WERI-Rb-1 (cell line): ENCODE measurements at regions not wholly inside any gene's neighbourhood (a gene's known extent, or its start where the extent isn't known, plus 50 kb on each side); places are given as distances from the start of the nearest gene placed in this dataset.

ENCODE experiments used
- DNase-seq: peaks from one replicate; pipeline ENCODE4 v3.0.0-alpha.2; 2020
- H3K27ac ChIP-seq: fragments of 250-450 bp; sonication (Bioruptor Pico); 2 replicates; pipeline ENCODE4 v1.5.1; 2020; ENCODE audit warnings: mild to moderate bottlenecking, moderate library complexity
- H3K27me3 ChIP-seq: fragments of 250-450 bp; sonication (Bioruptor Pico); 2 replicates; pipeline ENCODE4 v1.5.1; 2021; ENCODE audit warnings: mild to moderate bottlenecking, low read depth, moderate library complexity; ENCODE audit not compliant: insufficient read depth, severe bottlenecking
- H3K36me3 ChIP-seq: fragments of 250-450 bp; sonication (Bioruptor Pico); 2 replicates; pipeline ENCODE4 v1.5.1; 2020; ENCODE audit warnings: mild to moderate bottlenecking, moderate library complexity
- H3K4me3 ChIP-seq: 2 replicates; pipeline ENCODE4 v1.5.1; 2011; ENCODE audit warnings: low read depth, mild to moderate bottlenecking, control low read depth, low read length
- H3K9me3 ChIP-seq: fragments of 250-450 bp; sonication (Bioruptor Pico); 2 replicates; pipeline ENCODE4 v1.5.1; 2021; ENCODE audit warnings: mild to moderate bottlenecking, moderate library complexity; ENCODE audit not compliant: severe bottlenecking
- CTCF ChIP-seq: IDR thresholded peaks from 2 replicates; pipeline ENCODE4 v1.5.1; 2011; ENCODE audit warnings: low read depth, mild to moderate bottlenecking, control low read depth, inconsistent platforms, low read length

DNA sequence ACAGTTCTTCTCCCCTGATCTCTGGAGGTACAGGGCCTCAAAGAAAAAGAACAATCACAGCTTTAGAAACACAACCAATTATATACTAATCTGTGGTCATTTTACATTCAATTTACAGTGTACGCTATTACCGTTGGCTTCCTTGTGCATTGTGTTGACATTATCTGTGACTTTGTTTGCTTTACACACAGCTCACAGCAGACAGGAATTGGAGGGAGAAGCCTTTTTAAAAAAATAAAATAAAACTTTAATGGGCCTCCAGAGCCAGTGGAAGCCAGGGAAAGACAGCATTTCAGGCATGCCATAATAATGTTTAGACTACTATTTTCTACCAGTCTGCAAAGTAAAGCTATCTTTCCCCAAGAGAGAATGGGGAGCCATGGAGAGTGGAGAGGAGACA, 179.0 kb upstream of the ADO start:
- no peak for TF ChIP-seq CTCF
- peaks cover 47% of the 10 kb centered on the region for H3K27me3 ChIP-seq
- no peak overlapping the region for H3K4me3 ChIP-seq
- DNase-seq: no peak
- no peaks in the 10 kb centered on the region for H3K36me3 ChIP-seq
- H3K9me3 ChIP-seq: no peaks in the 10 kb centered on the region
- no peak overlapping the region for H3K27ac ChIP-seq

- H3K27ac ChIP-seq: no peak overlapping the region
- no peak for TF ChIP-seq CTCF
- no peaks in the 10 kb centered on the region for H3K36me3 ChIP-seq
- no peak overlapping the region for H3K4me3 ChIP-seq
- no peak for DNase-seq
- no peaks in the 10 kb centered on the region for H3K9me3 ChIP-seq
- peaks cover 44% of the 10 kb centered on the region for H3K27me3 ChIP-seq
Observed at GRCh38 chr10:62626079-62626478, 178.4 kb upstream of the ADO start.

- peaks cover 40% of the 10 kb centered on the region for H3K27me3 ChIP-seq
- H3K4me3 ChIP-seq: no peak overlapping the region
- DNase-seq: no peak
- TF ChIP-seq CTCF: no peak
- no peak overlapping the region for H3K27ac ChIP-seq
- no peaks in the 10 kb centered on the region for H3K9me3 ChIP-seq
- no peaks in the 10 kb centered on the region for H3K36me3 ChIP-seq
Observed at GRCh38 chr10:62626817-62627216, 177.7 kb upstream of the ADO start.

DNA sequence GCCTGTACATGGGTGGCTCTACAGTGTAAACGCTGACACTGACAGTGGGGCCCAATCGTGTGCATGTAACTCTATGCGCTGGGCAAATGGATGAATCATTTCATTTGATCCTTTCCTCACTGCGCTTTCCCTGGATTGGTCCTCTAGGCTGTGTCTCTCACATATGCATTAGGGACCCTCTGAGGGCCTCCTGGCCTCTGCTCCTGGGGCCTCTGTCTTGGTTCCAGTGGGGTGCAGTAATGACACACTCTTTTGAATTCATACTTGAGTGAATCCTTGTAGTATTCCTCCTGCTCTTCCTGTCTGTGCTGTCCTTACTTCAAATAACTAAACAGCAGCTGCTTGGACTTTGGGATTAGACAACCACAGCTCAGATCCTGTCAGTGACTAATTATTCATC, 176.5 kb upstream of the ADO start:
- Histone ChIP-seq H3K4me3 (no peak overlapping the region), H3K36me3 (no peaks in the 10 kb centered on the region), H3K9me3 (no peaks in the 10 kb centered on the region), H3K27me3 (peaks cover 38% of the 10 kb centered on the region), H3K27ac (no peak overlapping the region)
- TF ChIP-seq CTCF: no peak
- no peak for DNase-seq

GRCh38 chr10:62631241-62631640, 173.3 kb upstream of the ADO start:
- TF ChIP-seq CTCF: no peak
- no peak overlapping the region for H3K27ac ChIP-seq
- no peak for DNase-seq
- no peaks in the 10 kb centered on the region for H3K9me3 ChIP-seq
- no peaks in the 10 kb centered on the region for H3K36me3 ChIP-seq
- H3K27me3 ChIP-seq: peaks cover 35% of the 10 kb centered on the region
- H3K4me3 ChIP-seq: no peak overlapping the region

DNA sequence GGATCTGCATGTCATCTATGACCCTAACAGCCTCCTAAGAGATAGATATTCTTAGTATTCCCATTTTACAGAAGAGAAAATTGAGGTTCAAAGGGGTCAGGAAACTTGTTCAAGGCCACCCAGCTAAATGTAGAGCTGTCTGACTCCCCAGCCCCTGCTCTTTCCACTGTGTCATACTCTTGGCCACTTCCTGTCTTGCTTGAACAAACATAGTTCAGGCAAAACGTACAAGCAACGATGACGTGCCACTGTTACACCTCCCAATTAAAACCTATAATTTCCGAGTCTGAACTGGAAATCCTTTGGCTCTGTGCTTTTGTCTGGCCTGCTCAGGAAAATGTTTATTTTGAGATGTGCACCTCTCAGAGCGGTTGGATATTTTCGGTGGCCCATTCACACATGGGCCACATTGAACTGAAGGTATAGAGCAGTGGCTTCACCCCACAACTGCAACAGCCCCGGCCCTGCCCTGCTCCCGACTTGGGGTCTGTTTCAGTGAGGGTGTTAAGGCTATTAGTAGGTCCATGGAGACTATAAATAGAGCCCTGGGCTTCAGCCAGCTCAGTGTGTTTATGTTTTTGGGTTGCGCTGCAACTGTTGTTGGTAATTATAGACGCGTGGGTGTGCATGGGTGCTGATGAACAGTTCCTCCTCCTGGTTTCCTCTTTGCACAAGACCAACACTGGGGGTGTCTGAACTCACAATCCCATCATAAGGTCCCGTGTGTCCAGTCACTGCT, 172.3 kb upstream of the ADO start:
- no peak for TF ChIP-seq CTCF
- Histone ChIP-seq H3K27ac (no peak overlapping the region), H3K9me3 (no peaks in the 10 kb centered on the region), H3K4me3 (no peak overlapping the region), H3K27me3 (peaks cover 39% of the 10 kb centered on the region), H3K36me3 (no peaks in the 10 kb centered on the region)
- no peak for DNase-seq
